GM19193 (cell line): ENCODE measurements at regions not wholly inside any gene's neighbourhood (a gene's known extent, or its start where the extent isn't known, plus 50 kb on each side); places are given as distances from the start of the nearest gene placed in this dataset.

Source experiments
- POLR2A ChIP-seq: IDR thresholded peaks from 4 replicates; pipeline ENCODE4 v1.6.1; 2011; ENCODE audit not compliant: insufficient read depth, insufficient read length; ENCODE audit errors: extremely low read depth

DNA sequence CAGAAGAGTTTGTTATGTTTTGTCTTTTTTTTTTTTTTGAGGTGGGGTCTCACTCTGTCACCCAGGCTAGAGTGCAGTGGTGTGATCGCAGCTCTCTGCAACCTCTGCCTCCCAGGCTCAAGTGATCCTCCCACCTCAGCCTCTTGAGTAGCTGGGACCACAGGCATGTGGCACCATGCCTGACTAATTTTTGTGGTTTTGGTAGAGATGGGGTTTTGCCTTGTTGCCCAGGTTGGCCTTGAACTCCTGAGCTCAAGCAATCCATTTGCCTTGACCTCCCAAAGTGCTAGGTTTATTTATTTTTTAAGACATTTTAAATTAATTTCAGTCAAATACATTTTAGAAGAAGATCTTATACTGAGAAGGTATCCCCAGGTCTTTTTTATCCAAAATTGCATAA lies 366.7 kb downstream of the KCNJ2 start:
- TF ChIP-seq POLR2A = no peak

DNA sequence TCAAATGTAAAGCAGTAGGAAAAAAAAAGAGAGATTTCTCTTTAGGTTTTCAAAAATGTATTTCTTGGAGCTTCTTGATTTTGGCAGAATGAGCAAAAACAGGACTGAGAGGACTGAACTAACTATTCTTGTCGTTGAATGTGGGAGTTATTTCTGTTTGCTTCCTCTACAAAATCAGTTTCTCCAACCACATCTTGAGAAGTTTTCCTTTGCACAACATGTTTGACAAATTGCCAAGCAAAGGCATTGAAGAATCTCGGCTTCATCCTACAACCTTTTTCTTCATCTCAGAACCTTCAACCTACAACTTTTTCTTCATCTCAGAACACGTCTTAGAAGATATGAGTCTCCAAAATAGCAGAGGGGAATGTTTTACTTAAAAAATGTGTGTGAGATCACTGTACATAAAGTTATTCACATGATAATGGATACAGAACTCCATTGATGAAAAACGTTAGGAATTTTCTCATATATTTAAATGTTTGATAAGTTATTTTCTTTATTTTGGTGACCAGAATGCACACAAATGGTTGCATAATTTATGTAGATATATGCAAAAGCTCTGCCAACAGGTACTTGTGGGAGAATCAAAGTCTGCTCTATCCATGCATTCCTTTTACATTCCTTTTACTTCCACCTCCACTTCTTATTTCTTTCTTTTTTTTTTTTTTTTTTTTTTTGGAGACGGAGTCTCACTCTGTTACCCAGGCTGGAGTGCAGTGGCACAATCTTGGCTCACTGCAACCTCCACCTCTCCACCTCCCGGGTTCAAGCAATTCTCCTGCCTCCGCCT lies 370.0 kb downstream of the KCNJ2 start:
- no peak for TF ChIP-seq POLR2A

DNA sequence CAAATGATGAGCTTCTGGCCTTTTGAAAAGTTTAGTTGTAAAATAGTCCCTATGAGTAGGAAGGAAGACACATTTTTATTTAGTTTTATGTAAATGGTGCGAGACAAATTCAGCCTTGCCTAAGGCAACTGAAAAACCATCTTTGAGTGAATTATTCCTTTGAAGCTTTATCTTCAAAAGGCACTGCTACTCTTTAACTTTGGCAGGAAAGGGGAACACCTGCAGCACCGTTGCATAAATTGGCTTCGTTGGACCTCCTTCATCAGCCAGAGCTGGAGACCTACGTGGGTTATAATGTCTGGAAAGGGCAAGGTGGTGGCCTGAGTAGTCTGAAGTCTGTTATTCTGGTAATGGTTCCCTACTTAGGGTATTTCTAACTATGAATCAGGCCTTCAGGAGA lies 373.5 kb downstream of the KCNJ2 start:
- TF ChIP-seq POLR2A = no peak

DNA sequence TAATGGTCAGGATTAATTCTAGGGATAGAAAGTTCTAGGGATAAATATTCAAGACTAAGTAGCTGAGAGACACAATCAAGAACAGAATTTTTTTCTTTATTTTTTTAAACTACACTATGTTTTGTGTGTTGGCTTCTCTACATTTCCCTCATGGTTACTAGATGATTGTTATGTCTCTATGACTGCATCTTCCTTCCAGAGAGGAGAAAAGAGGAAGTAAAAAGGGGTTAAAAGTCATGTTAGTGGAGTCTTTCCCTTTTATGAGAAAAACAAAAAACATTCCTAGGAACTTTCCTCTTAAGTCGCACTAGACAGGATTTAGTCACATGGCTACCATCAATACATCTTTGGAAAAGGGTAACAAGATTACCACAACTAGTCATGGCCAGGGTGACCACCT lies 375.0 kb downstream of the KCNJ2 start:
- TF ChIP-seq POLR2A = no peak

DNA sequence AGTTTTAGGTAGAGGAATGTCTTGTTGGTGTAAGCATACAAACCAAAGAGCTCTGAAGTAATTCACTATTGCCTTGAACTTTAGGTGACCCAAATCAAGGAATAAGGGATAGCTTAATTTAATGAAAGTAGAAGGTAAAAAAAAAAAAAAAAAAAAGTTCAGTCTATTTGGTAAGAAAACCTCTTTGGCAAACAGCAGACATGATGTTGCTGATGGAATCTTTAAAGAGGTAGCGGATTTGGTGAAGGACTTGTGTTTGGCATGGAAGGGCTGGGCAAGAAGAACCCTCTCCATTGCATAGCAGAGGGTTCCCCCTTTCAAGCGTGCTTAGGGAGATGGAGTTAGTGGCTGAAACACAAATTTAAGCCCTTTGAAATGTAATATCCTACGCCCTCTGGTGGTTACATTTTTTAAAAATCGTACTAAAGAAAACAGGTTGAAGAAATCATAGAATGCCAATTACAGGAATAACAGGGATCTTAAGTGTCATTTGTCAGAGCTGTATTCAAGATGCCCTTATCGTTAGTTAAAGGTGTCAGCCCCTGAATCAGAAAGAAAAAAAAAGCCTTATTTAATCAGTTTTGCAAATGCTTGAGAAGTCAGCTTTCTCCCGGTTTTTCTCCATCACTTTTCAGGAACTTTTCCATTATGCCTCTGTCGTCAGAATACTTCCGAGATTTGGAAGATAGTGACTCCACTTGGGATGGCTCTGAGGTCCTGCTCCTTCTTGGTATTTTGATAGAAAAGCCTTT lies 383.1 kb downstream of the KCNJ2 start:
- TF ChIP-seq POLR2A = no peak

DNA sequence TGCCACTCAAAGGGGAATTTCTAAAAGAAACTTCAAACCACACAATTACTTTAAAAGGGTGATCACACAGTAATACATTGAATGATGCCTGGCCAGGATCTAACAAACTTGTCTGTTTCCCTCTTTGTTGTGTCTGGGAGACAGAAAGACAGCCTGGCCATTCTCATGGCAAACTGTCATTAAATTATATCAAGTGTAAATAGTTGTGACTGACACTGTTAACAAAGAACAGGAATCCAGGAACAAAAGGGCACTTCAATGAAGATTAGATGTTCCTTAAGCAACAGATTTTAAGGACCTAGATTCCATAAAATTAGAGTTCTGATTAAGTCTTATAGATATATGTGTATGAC lies 383.6 kb downstream of the KCNJ2 start:
- no peak for TF ChIP-seq POLR2A

DNA sequence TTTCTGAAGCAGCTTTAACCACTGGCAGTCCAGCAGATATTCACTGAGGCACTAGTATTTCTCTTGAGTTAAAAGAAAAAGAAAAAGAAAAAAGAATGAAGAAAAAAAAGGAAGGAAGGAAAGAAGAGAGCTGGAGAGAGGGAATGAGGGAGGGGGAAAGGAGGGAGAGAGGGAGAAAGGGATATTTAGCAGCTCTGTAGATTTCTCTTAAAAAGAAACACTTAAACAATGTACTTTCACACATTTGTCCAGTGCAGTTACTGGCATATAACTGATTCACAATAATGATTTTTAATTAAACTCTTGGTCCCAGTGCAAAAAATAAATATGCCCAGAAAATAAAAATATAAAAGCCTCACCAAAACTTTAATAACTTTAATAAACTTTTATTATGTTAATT lies 386.4 kb downstream of the KCNJ2 start:
- TF ChIP-seq POLR2A = no peak

DNA sequence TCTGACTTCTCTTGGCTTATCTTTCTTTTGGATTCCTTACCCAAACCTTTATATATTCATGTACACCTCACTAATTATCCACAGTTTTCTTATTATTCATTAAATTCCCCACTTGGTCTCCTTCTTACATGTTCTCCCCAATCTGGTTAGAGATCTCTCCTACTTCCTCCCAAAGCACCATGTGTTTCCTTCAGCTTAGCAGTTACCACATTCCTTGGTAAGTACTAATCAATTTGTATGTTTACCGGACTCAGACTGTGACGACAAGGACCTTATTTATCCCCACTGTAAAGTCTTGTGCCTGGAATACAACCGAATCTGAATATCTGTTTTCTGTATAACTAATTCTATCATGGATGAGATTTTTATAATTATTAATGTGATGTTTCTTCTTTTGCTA lies 389.5 kb downstream of the KCNJ2 start:
- TF ChIP-seq POLR2A = no peak

DNA sequence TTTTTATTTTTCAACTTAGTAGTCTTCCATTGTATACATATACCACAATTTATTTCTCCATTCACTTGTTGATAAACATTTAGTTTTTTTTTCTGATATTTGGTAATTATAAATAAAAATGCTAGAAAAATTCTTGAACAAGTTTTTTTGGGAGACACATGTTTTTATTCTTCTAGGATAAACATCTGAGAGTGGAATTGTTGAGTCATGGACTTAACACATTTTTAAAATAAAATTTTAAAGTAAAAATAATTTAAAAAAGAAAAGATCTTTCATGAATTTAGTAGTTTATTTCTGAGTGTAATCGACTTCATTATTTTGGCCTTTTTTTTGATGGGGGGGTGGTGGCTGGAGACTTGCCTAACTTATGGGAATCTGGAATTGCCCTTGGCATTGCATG lies 391.1 kb downstream of the KCNJ2 start:
- no peak for TF ChIP-seq POLR2A

DNA sequence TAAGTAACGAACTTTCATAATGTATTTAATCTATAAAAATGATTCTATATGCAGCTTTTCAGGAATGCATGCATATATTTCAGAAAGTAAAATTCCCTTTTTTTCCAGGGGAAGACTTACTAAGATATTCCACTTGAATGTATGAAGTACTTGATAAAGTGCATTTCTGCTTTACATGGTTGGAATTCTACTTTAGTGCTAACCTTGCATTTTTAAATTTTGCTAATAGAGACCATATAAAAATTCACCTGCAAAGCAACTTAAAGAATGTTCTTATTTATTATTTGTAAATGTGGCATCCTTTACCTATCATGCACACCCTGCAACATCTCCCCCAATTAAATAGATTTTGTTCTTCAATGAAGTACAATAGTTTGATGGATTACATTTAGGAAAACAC lies 392.8 kb downstream of the KCNJ2 start:
- TF ChIP-seq POLR2A = no peak

DNA sequence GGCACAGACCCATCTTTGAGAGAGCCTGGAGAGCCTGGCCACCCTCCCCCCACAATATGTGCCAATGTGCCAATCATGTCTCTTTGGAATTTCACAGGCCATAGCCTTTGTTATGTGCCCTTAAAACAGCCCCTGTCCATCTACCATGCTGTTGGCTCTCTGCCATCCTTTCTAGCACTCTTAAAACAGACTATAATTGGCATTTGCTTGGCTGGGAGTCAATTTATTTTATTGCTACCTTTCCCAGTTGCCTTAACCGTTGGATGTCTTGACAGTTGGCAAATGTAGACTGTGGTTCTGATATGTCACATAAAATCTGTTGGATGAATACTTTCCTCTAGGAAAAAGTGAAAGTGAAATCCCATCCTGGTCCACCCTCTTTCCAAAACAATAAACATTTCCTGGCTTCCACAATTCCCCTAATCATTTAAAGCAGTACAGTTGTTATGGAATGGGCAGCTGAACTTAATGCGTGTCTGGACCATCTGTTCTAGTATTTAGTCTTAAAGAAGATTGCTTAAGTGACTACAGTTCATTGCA lies 394.0 kb downstream of the KCNJ2 start:
- TF ChIP-seq POLR2A = no peak

DNA sequence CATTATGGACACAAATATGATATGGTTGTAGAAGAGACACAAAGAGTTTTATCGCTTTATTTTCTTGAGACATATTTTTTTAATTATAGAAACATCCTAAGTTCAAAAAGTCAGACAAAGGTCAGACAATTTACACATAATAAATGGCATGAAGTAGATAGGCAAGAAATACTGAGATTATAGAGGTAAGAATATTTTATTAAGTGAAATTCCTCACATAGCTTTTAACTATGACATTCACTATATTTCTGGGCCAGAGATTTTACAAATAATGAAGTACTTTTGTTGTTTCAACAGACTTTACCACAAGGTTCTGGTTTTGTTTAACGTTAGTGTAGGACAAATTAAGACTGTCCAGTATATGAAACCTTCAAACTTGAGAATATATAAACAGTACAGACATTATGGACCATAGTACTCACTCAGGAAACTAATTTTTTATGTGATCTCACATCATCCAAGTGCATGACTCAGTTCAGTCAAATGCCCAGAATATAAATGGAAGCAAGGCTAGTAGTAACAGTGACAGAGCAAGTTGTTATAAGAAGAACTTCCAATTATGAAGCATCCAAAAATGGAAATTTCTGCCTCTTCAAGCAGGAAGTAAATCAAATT lies 394.8 kb downstream of the KCNJ2 start:
- TF ChIP-seq POLR2A = no peak

DNA sequence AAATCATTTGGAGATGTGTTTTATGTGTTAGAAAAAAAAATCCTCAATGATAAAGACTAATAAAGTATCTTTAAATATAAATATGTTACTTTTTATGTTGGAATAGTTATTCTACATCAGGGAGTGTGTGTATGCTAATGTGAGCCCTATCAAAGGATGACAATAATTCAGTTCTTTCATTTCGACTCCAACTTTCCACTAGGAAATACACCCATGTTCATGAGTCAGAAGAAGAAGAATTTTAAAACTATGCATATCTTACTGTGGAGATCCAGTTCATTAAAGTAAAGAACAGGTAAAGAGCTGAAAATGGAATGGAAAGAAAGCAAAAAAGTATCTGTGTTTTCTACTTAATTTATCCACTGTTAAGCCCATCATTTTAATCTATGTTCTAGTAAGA lies 399.8 kb downstream of the KCNJ2 start:
- TF ChIP-seq POLR2A = no peak

DNA sequence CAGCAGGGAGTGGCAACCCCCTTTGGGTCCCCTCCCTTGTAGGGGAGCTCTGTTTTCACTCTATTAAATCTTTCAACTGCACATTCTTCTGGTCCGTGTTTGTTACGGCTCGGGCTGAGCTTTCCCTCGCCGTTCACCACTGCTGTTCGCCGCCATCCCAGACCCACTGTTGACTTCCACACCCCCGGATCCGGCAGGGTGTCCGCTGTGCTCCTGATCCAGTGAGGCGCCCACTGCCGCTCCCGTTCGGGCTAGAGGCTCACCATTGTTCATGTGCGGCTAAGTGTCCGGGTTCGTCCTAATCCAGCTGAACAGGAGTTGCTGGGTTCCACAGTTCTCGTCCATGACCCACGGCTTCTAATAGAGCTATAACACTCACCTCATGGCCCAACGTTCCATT lies 408.1 kb downstream of the KCNJ2 start:
- no peak for TF ChIP-seq POLR2A

DNA sequence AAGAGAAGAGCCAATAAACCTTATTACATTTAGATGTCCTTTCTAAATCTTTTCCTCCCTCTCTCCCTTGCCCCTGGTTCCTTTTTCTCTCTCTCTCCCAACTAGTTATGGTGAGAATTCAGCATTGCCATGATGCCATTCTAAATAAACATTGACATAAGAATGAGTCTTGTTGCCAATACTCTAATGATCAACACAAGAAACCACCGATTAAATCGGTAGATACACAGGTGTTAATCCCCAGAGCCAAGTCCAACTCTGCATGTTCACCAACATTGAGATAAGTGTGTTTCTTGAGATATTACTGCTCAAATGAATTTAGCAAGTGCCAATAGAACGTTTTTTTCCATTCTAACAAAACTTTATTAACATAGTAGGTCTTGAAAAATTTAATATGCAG lies 412.1 kb downstream of the KCNJ2 start:
- no peak for TF ChIP-seq POLR2A

DNA sequence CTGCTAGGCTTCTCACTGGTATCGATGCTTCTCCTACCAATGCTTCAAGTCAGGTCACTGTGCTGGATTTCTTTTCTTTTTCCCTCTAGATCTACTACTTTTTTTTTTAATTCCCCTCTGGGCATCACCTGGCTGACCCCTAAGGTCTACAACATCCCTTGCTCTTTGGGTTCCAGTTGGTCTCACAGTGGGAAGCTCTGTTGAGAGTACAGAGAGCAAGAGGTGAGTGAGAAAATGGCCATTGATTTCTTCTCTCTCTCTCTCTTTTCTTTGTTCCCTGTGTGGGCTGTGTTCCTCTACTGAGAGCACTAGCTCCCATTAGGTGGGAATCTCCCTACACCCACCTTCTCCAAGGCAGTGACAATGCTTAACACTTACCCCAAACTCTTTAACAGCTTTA lies 413.4 kb downstream of the KCNJ2 start:
- no peak for TF ChIP-seq POLR2A

DNA sequence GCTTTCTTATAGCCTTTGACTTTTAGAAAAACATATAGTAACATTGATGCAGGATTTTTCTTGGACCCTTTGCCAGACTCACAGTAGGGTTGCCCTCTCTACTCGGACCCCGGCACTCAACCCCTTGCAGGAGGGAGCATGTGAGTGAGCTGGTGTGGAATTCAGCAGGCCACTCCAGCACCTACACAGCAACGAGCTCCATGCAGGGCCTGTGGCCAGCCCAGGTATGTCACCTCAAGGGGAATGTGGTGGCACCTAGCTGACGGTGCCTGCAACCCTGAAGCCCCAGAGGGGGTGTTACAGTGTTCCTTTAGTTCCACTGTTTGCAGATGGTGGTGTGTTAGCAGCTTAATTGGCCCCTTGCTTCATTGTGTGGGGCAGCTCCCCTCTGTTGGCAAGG lies 414.9 kb downstream of the KCNJ2 start:
- no peak for TF ChIP-seq POLR2A

DNA sequence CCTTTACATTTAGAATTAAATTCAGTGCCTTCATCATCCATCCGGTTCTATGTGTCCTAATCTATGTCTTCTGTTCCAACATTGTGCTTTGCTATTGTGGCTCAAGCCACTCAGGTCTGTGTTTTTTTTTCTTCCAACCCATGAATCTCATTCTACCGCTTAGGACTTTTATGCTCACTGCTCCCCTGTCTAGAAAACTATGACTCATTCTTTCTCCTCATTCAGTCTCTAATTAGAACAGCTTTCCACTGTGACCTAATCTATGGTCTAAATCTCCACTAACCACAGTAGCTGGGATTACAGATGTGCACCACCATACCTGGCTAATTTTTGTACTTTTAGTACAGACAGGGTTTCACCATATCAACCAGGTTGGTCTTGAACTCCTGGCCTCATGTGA lies 418.7 kb downstream of the KCNJ2 start:
- TF ChIP-seq POLR2A = no peak
